NCI-H1436 treated with DMSO at 0.1 percent for 48 hours (cell line): ENCODE measurements at regions not wholly inside any gene's neighbourhood (a gene's known extent, or its start where the extent isn't known, plus 50 kb on each side); places are given as distances from the start of the nearest gene placed in this dataset.

ENCODE experiments used
- DNase-seq: peaks from one replicate; lab custom pipeline; 2025; lab: John Stamatoyannopoulos, UW

DNA sequence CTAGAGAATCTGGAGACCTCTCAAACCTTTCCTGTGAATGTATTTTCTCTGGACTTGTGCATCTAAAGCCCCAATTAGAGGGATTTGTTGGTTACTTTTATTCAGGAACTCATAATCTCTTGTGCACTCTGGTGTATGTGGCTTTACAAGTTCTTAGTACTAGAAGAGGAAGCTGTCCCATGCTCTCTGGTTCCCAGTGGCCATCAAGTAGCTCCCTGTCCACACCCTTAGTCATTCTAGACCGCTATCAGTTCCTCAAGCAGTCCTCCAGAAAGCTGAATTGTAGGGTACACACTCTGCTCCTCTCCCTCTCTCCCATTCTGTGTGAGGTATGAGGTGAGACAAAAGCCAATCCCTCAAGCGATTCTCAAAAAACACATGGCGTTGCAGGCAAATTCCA lies 470.3 kb downstream of the PTPRC start:
- no peak for DNase-seq

DNA sequence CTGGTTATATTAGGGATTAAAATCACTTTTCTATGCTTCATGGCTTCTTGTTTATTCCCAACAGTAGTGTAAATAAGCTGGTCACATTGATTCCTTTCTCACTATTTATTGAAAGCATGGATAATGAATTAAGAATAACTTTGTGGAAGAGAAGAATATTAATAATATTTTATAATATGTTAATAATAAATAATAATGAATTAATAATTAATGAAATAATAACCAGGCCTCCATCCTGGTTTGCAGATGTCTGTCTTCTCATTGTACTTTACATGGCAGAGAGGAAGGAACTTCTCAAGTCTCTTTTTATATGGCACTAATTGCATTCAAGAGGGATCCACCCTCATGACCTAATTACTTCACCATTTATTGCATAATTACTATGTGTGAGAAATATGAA lies 473.5 kb downstream of the PTPRC start:
- DNase-seq = no peak

DNA sequence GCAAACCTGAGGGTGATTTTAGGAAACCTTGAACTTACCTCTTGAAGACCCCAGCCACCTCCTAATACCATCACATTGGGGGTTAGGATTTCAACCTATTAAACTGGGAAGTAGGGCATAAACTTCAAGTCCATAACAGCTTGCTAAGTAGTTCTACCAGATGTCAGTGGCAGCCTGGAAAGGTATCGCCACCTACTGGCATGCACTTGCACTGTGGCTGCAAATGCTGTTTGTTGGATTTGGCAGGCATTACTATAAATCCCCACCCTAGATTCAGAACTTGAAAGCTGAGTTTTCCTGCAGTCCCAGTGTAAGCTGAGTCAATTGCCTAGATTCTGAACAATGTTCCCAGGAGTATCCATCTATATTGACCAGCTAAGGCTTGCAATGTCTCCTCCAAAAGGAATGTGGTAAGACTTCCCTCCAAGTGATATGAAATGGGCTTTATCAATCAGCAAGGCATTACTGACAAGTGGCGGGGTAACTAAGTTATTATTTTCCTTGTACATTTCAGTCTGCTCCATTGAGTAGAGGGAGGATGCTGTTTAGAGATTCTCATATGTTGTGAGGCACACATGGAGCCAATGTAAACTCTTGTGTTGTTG lies 474.5 kb downstream of the PTPRC start:
- DNase-seq = no peak

DNA sequence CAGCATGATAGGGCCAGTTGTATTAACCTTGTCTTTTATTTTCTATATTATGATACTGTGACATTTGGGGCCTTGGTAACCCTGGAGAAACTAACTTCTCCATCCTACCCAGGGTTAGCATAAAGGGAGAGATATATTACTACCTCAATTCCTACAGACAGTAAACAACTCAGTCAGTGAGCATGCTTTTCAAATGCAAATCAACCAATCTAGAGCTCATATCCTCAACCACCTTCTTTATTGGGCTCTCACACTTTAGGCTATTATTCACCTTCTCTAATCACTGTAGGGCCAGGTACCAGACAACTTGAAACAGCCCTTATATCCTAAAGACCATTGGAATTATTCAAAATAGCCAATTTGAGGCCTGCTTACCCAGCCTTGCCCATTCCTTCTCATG lies 477.6 kb downstream of the PTPRC start:
- no peak for DNase-seq

DNA sequence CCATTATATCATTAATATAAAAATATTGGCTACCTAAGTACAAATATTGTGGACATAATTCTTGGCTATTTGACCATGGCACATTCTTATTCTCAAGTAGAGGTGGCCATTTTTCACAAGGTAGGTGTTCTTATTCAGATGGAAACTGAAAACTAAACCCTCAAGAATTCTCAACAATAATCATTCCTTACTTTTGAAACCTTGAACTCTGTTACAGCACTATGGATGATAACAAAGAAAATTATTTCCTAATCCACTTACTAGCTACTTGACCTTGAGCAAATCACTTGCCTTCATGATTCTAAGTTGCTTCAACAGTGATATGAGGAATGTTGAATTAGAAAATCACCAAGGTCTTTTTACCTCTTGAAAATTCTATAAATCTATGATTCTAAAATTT lies 482.2 kb downstream of the PTPRC start:
- no peak for DNase-seq

DNA sequence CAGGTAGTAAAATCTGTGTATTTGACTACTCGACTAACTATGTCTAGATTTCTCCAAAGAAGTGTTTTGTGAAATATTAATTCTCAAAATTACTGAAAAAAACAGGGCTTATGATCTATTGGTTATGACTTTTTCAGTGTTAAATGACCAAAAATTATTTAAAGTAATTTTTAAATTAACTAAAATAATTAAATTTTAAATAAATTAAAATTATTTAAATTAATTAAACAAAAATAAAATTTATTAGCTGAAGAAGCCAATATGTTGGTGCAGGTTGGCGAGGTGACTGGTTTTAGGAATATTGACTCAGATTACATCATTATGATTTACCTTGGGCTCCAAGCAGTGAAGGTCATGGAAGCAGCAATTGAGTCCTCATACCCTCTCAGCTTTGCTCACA lies 483.2 kb downstream of the PTPRC start:
- DNase-seq = no peak

DNA sequence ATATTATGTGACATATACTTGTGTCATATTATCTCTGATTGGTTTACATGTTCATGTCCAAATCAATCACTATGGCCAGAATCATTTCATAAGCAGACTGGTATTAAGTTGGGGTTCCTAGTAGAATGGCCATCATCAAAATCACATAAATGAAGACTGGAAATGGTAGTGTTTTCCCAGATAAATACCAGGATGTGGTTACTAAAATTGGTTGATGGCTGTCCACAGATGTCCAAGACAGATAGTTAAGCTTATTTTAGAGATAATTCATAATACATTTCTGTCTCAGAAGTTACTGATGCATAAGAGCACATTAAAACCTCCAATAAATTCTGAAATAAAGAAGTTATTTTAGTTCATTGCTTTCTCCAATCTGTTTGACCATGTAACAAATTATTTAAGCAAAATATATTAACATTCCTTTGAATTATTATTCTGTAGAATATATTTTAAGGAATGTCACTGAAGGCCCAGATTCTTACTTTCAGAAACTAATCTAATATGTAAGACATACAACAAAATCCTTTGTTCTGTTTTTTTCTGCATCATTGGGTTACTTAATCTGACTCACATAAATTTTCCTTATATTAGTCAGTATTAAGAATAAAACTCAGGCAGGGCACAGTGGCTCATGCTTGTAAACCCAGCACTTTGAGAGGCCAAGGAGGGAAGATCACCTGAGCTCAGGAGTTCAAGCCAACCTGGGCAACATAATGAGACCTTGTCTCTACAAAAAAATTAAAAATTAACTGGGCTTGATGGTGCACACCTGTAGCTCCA lies 483.9 kb downstream of the PTPRC start:
- DNase-seq = no peak

DNA sequence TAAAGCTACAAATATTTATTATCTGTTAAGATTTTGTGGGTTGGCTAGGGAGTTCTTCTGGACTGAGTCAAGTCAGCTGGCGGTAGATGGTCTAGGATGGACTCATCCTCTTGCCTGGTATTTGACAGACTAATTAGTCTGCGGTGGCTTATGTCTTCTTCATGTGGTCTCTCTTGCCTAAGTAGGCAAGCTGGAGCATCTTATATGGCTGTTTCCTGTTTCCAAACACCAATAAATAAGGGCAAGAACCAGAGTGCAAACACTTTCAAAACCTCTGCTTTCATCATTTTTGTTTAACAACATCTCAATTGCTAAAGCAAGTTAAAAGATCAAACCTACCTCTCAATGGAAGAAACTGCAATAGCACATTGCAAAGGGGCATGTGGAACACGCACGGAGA lies 484.8 kb downstream of the PTPRC start:
- no peak for DNase-seq

DNA sequence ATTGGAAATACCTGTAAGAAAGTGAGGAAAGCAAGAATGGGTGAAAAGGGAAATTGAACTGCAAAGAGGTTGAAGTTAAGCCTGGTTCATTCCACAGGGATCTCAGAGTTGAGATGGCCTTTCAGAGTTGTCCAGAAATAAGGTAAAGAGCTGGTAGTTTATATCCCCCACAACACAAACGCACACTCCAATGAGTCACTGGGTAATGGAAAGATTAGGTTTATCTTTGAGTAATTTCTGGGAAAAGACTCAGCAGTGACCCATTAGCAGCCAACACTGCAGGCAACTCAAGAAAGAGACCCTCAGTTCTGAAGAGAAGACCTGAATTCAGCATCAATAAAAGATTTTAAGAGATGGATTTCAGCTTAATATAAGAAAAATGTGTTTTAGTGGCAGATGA lies 485.5 kb downstream of the PTPRC start:
- no peak for DNase-seq

DNA sequence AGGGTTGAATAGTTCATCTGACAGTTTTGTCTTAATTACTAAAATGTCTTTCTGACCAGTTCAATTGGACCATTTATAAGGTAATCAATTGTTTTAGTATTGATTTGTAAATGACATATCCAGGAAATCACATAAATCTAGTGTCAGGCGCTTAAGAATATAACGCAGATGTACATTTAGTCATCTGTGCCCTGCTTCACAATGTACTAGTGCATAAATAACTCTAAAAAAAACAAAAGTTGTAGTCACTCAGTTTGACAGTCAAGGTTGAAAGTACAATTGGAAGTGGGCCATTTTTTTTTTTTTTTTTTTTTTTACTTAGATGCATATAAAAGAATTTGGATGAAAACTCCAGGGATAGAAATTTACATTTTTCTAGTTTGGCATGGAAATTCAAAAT lies 490.4 kb downstream of the PTPRC start:
- DNase-seq = no peak

DNA sequence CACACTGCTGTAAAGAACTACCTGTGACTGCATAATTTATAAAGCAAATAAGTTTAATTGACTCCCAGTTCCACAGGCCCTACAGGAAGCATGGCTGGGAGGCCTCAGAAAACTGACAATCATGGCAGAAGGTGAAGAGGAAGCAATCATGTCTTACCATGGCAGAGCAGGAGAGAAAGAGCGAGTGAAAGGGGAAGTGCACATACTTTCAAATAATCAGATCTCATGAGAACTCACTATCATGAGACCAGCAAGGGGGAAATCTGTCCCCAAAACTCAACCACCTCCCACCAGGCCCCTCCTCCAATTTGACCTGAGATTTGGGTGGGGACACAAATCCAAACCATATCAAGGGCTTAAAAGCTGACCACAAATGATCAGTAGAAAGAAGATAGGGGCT lies 493.2 kb downstream of the PTPRC start:
- no peak for DNase-seq

DNA sequence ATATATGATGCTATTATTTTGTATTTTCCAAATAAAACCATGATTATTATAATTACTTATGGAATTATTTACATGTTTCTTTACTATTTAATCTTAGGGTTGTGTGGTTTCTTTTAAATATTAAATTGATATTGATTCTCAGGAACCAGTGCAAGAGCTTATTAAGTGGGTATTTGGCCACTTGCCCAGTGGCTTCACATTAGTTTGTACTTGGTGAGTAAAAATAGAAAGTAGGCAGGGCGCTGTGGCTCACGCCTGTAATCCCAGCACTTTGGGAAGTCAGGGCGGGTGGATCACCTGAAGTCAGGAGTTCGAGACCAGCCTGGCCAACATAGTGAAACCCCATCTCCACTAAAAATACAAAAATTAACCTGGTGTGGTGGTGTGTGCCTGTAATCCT lies 497.1 kb downstream of the PTPRC start:
- no peak for DNase-seq

DNA sequence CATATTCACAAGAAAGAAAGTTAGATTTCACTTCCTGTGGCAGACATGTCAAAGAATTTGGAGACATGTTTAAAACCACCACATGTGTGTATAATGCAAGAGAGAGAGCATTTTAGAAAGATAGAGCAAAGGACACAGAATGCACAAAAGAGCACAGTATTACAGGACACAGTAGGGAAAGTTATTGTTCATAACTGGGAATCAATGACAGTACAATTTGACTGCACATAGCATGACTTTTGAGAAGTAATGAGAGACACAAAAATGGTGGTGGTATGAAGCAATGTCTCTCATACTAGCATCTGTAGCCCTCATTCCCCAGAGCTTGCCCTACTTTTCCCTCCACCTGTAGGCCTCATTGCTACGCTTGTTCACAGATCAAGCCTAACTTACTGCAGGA lies 499.2 kb downstream of the PTPRC start:
- no peak for DNase-seq

DNA sequence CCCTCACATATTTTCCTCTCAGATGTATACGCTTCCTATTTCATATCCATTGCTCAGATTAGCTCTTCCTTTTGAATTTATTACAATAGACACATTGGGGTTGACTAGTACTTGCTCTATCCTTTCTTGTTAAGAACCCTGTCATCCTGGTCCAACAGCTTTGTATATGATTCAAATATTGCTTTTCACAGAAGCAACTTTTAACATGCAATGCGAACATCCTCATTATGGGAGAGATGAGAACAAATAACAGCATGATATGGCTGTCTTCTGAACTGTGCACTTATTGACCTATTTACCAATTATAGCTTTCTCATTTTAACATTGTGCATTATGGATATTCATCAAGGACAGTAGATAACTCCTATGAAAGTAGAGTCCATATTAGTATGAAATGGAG lies 510.8 kb downstream of the PTPRC start:
- DNase-seq = no peak

DNA sequence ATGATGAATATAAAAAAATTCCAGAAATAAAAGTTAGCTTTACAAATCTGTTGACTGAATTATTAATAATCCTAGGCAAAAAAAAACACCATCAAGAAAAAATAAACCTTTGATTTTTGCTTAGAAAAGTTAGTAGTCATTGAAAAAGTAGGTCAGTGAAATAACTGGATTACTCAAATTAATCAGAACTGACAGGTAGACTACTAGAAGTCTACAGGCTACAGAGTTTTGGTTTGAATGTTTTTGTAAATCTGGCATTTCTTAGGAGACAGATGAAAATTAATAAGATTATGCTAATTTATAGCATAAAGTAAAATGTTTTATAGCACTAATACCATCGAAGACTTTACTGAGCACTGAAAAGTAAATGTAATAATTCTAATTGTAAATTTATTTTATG lies 511.9 kb downstream of the PTPRC start:
- DNase-seq = no peak

DNA sequence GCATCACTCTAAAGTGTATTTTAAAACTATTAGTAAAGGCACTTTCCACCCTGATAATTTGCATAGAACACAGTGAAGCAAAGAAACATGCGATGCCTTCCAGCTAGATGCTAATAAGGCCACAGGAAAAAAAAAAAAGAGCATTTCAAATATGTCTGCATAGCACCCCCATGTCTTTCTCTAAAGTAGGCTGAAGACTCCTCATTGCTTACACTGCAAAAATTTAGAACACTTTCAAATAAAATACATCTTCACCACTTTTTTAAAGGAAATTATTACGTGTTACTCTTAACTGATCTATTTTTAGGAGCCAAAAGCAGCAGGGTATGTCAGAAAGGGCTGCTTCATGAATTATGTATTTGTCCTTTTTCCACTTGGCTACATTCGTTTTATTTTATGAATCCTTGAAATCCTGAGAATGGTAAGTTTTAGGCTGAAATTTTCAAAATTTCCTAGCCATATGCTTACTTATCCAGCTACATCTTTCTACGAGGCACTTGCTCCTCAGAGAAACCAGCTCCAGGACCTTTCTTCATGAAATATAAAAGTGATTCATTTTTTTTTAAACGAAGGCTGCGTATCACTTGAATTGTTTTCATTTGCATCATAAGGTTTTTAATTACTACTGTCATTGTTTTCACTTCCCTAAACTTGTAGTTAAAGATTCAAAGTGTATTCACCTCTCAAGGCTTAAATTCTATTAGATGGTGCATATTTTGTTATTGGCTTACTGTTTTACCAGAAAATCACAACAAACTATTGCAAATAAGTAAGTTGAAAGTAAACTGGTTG lies 513.0 kb downstream of the PTPRC start:
- DNase-seq = no peak

DNA sequence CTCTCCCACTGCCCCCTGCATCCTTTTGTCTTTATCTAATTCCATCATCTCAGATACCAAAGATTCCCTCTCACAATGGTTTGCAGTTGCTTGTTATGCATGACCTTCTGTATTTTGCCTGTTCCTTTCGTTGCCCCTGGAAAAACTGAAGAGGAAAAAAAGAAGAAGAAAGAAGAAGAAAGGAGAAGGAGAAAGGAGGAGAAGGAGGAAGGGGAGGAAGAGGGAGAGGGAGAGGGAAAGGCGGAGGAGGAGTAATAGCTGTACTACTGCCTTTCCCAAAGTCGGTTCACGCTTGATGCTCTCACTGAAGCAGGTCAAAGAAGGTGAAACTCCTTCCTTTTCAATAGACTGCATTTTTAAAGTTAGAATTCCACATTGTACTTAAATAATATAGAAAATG lies 513.8 kb downstream of the PTPRC start:
- DNase-seq = no peak

DNA sequence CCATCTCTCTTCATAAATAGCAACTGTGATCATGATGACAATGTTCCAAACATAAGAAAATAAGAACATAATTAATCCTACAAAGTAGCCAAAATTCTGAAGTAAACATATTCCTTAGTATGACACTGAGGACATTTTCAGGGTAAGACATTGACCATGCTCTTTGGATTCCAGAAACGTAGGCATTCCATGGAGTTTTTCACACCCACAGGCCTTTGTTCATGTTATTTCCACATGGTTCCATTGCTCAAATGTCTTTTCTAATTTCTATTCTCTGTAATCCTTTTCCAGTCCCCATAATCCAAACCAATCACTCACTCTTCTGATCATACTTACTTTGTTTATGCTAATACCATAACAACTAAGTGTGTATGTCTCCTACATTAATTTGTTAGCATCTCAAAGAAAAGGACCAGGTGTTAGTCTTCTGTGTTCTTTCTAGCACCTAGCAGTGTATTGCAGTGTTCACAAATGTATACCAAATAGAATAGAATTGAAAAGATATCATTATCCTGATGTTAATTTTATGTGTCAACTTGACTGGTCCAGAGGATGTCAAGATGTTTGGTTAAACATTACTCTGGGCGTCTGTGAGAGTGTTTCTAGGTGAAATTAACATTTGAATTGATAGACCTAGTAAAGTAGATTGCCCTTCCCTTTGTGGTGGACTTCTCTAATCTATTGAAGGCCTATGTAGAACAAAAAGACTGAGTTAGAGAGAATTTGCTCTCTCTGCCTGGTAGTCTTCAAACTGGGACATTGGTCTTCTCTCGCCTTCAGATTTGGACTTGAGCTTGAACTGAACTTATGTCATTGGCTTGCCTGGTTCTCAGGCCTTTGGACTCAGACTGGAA lies 516.6 kb downstream of the PTPRC start:
- no peak for DNase-seq

DNA sequence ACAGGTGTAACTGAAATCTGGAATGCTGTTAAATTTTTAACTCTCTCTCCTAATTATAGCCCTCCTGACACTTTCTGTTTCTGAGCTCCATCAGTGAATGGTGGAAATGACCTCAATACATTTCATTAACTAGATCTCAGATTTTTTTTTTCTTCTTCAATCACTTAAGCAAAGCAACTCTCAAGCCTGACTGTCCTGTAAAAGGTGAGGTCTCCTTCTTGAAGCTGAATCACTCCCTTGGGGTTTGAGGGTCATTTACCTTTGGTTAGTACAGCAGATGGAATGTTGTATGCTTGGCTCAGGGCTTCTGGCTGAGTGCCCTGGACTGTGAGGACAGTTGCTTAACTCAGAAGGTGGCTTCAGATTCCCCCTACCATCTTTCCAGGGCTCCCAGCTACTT lies 518.7 kb downstream of the PTPRC start:
- no peak for DNase-seq

DNA sequence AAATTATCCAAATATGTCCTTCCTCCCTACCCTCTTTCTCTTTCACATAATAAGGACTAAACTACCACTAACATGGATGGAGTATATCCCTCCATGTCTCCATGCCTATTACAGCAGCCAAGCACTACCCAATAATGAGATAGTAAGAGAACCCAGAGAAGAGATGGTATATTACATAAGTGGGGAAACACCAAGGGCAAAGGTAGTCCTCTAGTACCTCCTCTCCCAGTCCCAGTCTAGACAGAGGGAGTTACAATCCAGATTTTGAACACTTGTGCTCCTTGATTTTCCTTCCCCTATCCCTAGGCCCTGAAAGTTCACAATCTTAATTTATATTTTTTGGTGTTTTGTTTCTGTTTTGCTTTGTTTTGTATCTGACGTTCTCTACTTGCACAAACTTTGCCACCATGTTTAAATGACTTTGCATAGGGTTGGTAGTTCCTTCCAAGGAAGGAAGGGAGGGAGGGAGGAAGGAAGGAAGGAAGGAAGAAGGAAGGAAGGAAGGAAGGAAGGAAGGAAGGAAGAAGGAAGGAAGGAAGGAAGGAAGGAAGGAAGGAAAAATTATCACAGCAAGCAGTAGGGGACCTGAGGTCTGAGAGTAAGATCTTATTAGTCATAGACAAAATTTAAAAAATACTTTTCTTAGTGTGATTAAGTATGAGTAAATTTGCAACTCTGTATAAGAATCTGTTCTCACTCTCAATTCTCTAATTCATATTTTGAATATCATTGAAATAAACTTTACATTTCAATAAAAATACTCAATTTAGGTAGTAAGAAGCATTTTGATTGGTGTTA lies 521.9 kb downstream of the PTPRC start:
- DNase-seq = no peak

DNA sequence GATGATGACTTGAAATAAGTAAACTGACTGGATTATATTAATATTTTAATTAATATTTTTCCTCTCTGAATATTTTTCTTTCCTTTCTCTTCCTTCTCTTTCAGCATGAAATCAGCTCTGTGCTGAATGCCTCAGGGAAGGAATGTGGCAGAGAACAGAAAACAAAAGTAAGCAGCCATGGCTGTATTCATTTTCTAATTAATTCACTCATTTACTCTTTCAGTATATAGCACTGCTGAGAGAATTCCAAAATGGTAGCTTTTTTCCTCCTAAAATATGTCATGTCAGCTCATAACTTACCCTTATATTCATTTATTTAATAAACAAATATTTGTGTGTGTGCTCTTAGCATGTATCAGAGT lies 522.5 kb downstream of the PTPRC start:
- no peak for DNase-seq
